Stomach (tissue), 4 donors: ENCODE measurements at regions not wholly inside any gene's neighbourhood (a gene's known extent, or its start where the extent isn't known, plus 50 kb on each side); places are given as distances from the start of the nearest gene placed in this dataset.

Experiments used
- POLR2A ChIP-seq, 4 donors: fragments of 450-650 bp; IDR thresholded peaks; one replicate each; pipeline ENCODE4 v1.6.1; 2016; ENCODE audit warnings: antibody characterized with exemption in 4 of 4, control low read depth in 2 of 4, mild to moderate bottlenecking in 1 of 4, moderate library complexity in 1 of 4
- POLR2AphosphoS5 ChIP-seq, 3 donors: sonication (generic); formaldehyde crosslinking; IDR thresholded peaks; one replicate each; pipeline ENCODE4 v1.6.1; 2016; ENCODE audit warnings: antibody characterized with exemption in 3 of 3
- TF ChIP-seq, protein P1 (sequence below), 7 experiments: fragments of 450-650 bp in 4 of 7; fragments of 200-600 bp in 3 of 7; sonication (generic) in 3 of 7; IDR thresholded peaks; one replicate each; pipeline ENCODE4 v1.5.1; 2016 to 2019; ENCODE audit warnings: antibody characterized with exemption in 7 of 7, control low read depth in 2 of 7, mild to moderate bottlenecking in 1 of 7

DNA sequence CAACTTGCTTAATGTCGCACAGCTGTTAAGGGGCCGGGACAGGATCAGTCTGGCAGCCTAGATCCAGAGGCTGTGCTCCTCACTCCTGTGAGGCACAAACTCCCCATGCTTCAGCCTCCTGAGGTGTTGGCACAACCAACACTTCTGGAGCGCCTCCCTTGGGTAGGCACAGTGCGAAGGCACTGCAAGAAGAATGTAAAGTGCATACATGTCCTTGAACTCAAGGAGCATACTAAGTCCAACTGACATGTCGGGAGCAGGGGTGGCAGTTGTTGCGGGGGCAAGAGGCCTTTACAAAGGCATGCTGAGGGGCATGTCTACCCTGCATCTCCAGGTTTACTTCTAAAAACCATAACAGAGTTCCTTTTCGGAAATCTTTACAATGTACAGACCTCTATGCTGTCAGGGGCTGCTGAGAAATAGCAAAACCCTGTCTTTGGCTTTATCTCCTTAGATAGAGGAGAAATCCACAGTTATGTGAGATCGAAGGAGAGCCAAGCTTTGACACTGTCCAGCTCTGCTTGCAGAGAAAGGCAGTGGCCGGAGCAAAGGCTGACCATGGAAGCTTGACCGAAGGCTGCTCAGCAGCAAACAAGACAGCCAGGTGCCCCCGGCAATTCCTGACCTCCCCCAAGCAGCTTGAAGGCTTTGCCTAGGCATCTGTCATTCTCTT, 93.9 kb downstream of the CDC7 start:
- TF ChIP-seq, protein P1, sequence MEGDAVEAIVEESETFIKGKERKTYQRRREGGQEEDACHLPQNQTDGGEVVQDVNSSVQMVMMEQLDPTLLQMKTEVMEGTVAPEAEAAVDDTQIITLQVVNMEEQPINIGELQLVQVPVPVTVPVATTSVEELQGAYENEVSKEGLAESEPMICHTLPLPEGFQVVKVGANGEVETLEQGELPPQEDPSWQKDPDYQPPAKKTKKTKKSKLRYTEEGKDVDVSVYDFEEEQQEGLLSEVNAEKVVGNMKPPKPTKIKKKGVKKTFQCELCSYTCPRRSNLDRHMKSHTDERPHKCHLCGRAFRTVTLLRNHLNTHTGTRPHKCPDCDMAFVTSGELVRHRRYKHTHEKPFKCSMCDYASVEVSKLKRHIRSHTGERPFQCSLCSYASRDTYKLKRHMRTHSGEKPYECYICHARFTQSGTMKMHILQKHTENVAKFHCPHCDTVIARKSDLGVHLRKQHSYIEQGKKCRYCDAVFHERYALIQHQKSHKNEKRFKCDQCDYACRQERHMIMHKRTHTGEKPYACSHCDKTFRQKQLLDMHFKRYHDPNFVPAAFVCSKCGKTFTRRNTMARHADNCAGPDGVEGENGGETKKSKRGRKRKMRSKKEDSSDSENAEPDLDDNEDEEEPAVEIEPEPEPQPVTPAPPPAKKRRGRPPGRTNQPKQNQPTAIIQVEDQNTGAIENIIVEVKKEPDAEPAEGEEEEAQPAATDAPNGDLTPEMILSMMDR (IDR thresholded peaks at IDR 0.05) = no peak
- TF ChIP-seq POLR2A (IDR thresholded peaks at IDR 0.05) = no peak
- TF ChIP-seq POLR2AphosphoS5 (IDR thresholded peaks at IDR 0.05) = no peak
